ENCODE measurements at regions not wholly inside any gene's neighbourhood (a gene's known extent, or its start where the extent isn't known, plus 50 kb on each side); places are given as distances from the start of the nearest gene placed in this dataset.
"Not testable (repeated sequence)": the region's sequence is repeated elsewhere in the genome, so short reads cannot be mapped to it uniquely, and the experiment has no call there.

DNA sequence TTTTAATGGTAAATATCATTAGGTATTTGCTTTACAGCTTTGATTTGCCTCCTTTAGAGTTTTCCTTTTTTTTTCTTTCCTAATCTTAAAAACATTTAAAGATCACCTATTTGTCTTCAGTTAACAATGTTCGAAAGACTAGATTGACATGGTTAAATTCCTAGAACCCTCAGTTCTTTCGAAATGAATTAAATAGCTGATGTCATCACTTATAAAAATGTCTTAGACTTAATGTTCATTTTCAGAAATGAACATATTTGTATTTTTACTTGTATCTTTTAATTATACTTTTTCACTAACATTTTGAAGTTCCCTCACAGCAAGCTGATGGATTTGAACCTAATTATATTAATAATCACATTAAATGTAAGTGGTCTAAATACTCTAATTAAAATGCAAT, 205.3 kb upstream of the IRX4 start:
- Histone ChIP-seq H3K27me3 (ENCODE audit: control insufficient read depth, low read length) (peaks cover 2% of the 10 kb centered on the region; the same call in 1 of the 2 replicates), H3K4me2 (ENCODE audit: low read length) (no peak overlapping the region), H3K36me3 (ENCODE audit: control insufficient read depth, low read length) (no peaks in the 10 kb centered on the region), H3F3A (ENCODE audit: control insufficient read depth, insufficient read depth) (no peaks in the 10 kb centered on the region), H4K20me1 (ENCODE audit: control insufficient read depth, insufficient read depth, low read depth, low read length) (no peaks in the 10 kb centered on the region), H3K27ac (ENCODE audit: low read depth, low read length) (no peak overlapping the region), H3K9me3 (ENCODE audit: control insufficient read depth, insufficient read depth, low read length) (no peaks in the 10 kb centered on the region), H3K4me3 (ENCODE audit: low read length) (no peak overlapping the region), H3K9me2 (replicated peaks; ENCODE audit: control insufficient read depth, low read length) (no peaks in the 10 kb centered on the region), H3K4me1 (ENCODE audit: control insufficient read depth, low read length) (no peaks in the 10 kb centered on the region), H3K79me2 (ENCODE audit: control insufficient read depth, low read length) (no peaks in the 10 kb centered on the region)
- TF ChIP-seq EZH2phosphoT487 (IDR thresholded peaks at IDR 0.05; ENCODE audit: borderline replicate concordance, low read length) = no peak
- TF ChIP-seq, protein P1, sequence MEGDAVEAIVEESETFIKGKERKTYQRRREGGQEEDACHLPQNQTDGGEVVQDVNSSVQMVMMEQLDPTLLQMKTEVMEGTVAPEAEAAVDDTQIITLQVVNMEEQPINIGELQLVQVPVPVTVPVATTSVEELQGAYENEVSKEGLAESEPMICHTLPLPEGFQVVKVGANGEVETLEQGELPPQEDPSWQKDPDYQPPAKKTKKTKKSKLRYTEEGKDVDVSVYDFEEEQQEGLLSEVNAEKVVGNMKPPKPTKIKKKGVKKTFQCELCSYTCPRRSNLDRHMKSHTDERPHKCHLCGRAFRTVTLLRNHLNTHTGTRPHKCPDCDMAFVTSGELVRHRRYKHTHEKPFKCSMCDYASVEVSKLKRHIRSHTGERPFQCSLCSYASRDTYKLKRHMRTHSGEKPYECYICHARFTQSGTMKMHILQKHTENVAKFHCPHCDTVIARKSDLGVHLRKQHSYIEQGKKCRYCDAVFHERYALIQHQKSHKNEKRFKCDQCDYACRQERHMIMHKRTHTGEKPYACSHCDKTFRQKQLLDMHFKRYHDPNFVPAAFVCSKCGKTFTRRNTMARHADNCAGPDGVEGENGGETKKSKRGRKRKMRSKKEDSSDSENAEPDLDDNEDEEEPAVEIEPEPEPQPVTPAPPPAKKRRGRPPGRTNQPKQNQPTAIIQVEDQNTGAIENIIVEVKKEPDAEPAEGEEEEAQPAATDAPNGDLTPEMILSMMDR (IDR thresholded peaks at IDR 0.05; ENCODE audit: low read depth, low read length, poor library complexity, severe bottlenecking) = no peak

DNA sequence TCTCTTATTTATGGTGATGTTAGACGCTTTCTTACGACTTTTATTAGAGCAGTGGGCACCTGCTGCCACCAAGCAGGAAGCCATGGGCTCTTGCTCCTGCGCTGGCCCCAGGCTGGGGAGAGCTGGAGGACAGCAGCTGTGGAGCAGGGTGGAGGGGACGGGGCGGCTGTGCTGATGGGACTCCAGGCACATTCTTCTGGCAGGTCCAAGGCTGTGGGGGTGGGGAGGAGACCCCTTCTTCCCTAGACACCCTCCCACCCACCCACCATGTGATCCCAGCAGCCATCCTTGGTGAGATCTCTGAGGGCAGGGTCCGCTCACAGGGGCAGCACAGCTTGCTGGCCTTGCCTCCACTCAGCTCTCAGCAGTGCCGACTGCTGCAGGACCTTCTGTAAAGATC, 192.6 kb upstream of the IRX4 start:
- H3K9me2 ChIP-seq (replicated peaks; ENCODE audit: control insufficient read depth, low read length) = no peaks in the 10 kb centered on the region
- no peaks in the 10 kb centered on the region for H3K9me3 ChIP-seq (ENCODE audit: control insufficient read depth, insufficient read depth, low read length)
- no peak overlapping the region for H3K4me2 ChIP-seq (ENCODE audit: low read length)
- no peaks in the 10 kb centered on the region for H3K79me2 ChIP-seq (ENCODE audit: control insufficient read depth, low read length)
- no peak overlapping the region for H3K27ac ChIP-seq (ENCODE audit: low read depth, low read length)
- no peak overlapping the region for H3K4me3 ChIP-seq (ENCODE audit: low read length)
- H4K20me1 ChIP-seq (ENCODE audit: control insufficient read depth, insufficient read depth, low read depth, low read length) = no peaks in the 10 kb centered on the region
- no peaks in the 10 kb centered on the region for H3K36me3 ChIP-seq (ENCODE audit: control insufficient read depth, low read length)
- H3K27me3 ChIP-seq (ENCODE audit: control insufficient read depth, low read length) = no peaks in the 10 kb centered on the region
- H3F3A ChIP-seq (ENCODE audit: control insufficient read depth, insufficient read depth) = no peaks in the 10 kb centered on the region
- TF ChIP-seq, protein P1 (IDR thresholded peaks at IDR 0.05; ENCODE audit: low read depth, low read length, poor library complexity, severe bottlenecking) = no peak
- TF ChIP-seq EZH2phosphoT487 (IDR thresholded peaks at IDR 0.05; ENCODE audit: borderline replicate concordance, low read length) = no peak
- H3K4me1 ChIP-seq (ENCODE audit: control insufficient read depth, low read length) = no peaks in the 10 kb centered on the region

- Histone ChIP-seq H3K79me2 (ENCODE audit: control insufficient read depth, low read length) (no peaks in the 10 kb centered on the region), H3K9me2 (replicated peaks; ENCODE audit: control insufficient read depth, low read length) (no peaks in the 10 kb centered on the region), H4K20me1 (ENCODE audit: control insufficient read depth, insufficient read depth, low read depth, low read length) (no peaks in the 10 kb centered on the region), H3K4me3 (ENCODE audit: low read length) (no peak overlapping the region), H3K4me2 (ENCODE audit: low read length) (no peak overlapping the region), H3K9me3 (ENCODE audit: control insufficient read depth, insufficient read depth, low read length) (no peaks in the 10 kb centered on the region), H3F3A (ENCODE audit: control insufficient read depth, insufficient read depth) (no peaks in the 10 kb centered on the region), H3K27me3 (ENCODE audit: control insufficient read depth, low read length) (no peaks in the 10 kb centered on the region), H3K4me1 (ENCODE audit: control insufficient read depth, low read length) (no peaks in the 10 kb centered on the region), H3K27ac (ENCODE audit: low read depth, low read length) (no peak overlapping the region), H3K36me3 (ENCODE audit: control insufficient read depth, low read length) (no peaks in the 10 kb centered on the region)
- TF ChIP-seq, protein P1 (IDR thresholded peaks at IDR 0.05; ENCODE audit: low read depth, low read length, poor library complexity, severe bottlenecking) = no peak
- no peak for TF ChIP-seq EZH2phosphoT487 (IDR thresholded peaks at IDR 0.05; ENCODE audit: borderline replicate concordance, low read length)
These were observed 188.8 kb upstream of the IRX4 start for GRCh38 chr5:2071562-2071961.

DNA sequence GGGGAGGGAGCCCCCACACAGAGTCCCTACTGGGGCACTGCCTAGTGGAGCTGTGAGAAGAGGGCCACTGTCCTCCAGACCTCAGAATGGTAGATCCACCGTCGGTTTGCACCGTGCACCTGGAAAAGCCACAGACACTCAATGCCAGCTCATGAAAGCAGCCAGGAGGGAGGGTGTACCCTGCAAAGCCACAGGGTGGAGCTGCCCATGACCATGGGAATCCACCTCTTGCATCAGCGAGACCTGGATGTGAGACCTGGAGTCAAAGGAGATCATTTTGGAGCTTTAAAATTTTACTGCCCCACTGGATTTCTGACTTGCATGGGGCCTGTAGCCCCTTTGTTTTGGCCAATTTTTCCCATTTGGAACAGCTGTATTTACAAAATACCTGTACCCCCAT, 188.1 kb upstream of the IRX4 start:
- not testable (repeated sequence) for H3K9me2 ChIP-seq (replicated peaks; ENCODE audit: control insufficient read depth, low read length); H3K4me1 ChIP-seq (ENCODE audit: control insufficient read depth, low read length); H3K27ac ChIP-seq (ENCODE audit: low read depth, low read length); H3K36me3 ChIP-seq (ENCODE audit: control insufficient read depth, low read length); H3F3A ChIP-seq (ENCODE audit: control insufficient read depth, insufficient read depth); H3K79me2 ChIP-seq (ENCODE audit: control insufficient read depth, low read length); H3K4me3 ChIP-seq (ENCODE audit: low read length); H3K9me3 ChIP-seq (ENCODE audit: control insufficient read depth, insufficient read depth, low read length); H3K4me2 ChIP-seq (ENCODE audit: low read length); H3K27me3 ChIP-seq (ENCODE audit: control insufficient read depth, low read length); H4K20me1 ChIP-seq (ENCODE audit: control insufficient read depth, insufficient read depth, low read depth, low read length)

All from DOHH2 (cell line).